Duodenal mucosa (tissue), 2 donors: ENCODE measurements at regions not wholly inside any gene's neighbourhood (a gene's known extent, or its start where the extent isn't known, plus 50 kb on each side); places are given as distances from the start of the nearest gene placed in this dataset.

Experiments used
- H3K27ac ChIP-seq: one replicate; pipeline ENCODE4 v1.7.0; 2013; ENCODE audit warnings: low read depth, low read length
- H3K27me3 ChIP-seq, 2 donors: one replicate each; pipeline ENCODE4 v1.7.0; 2013; ENCODE audit warnings: low read length in 2 of 2, control low read depth in 1 of 2; ENCODE audit not compliant: insufficient read depth in 2 of 2, control insufficient read depth in 1 of 2
- H3K36me3 ChIP-seq, 2 donors: one replicate each; pipeline ENCODE4 v1.7.0; 2013; ENCODE audit warnings: low read length in 2 of 2, control low read depth in 1 of 2; ENCODE audit not compliant: insufficient read depth in 2 of 2, control insufficient read depth in 1 of 2
- H3K4me1 ChIP-seq, 2 donors: one replicate each; pipeline ENCODE4 v1.7.0; 2013; ENCODE audit warnings: low read length in 2 of 2, control low read depth in 1 of 2; ENCODE audit not compliant: insufficient read depth in 2 of 2, control insufficient read depth in 1 of 2
- H3K4me3 ChIP-seq, 2 donors: one replicate each; pipeline ENCODE4 v1.7.0; 2013; ENCODE audit warnings: low read length in 2 of 2, low read depth in 1 of 2
- H3K9ac ChIP-seq, 2 donors: one replicate each; pipeline ENCODE4 v1.7.0; 2013; ENCODE audit warnings: low read length in 2 of 2, low read depth in 1 of 2
- H3K9me3 ChIP-seq, 2 donors: one replicate each; pipeline ENCODE4 v1.7.0; 2013; ENCODE audit warnings: low read length in 2 of 2, control low read depth in 1 of 2; ENCODE audit not compliant: control insufficient read depth in 1 of 2

DNA sequence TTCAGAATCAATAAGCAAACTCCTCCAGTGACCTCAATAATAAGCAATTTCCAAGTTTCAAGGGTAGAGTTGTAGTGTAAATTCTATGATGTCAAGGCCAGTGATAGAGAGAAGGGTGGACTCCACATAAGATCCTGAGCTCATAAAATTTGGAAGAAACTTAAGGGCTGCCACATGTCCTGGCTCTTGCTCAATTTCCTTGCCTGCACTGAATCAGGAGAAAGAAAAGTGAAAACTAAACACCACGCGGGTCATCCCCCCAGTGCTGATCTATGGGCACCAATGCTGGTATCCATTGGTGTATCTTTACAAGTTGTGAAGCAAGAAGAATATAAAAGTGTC is 392.0 kb upstream of the INTU start:
- no peaks in the 10 kb centered on the region for H3K36me3 ChIP-seq
- no peaks in the 10 kb centered on the region for H3K27me3 ChIP-seq
- no peak overlapping the region for H3K27ac ChIP-seq
- no peaks in the 10 kb centered on the region for H3K9me3 ChIP-seq
- no peak overlapping the region for H3K4me3 ChIP-seq
- no peak overlapping the region for H3K9ac ChIP-seq
- H3K4me1 ChIP-seq = no peaks in the 10 kb centered on the region

- Histone ChIP-seq H3K9me3 (no peaks in the 10 kb centered on the region), H3K4me1 (no peaks in the 10 kb centered on the region), H3K4me3 (no peak overlapping the region), H3K27me3 (no peaks in the 10 kb centered on the region), H3K27ac (no peak overlapping the region), H3K36me3 (no peaks in the 10 kb centered on the region), H3K9ac (no peak overlapping the region)
Measured at GRCh38 chr4:127244515-127244914, 388.2 kb upstream of the INTU start.

DNA sequence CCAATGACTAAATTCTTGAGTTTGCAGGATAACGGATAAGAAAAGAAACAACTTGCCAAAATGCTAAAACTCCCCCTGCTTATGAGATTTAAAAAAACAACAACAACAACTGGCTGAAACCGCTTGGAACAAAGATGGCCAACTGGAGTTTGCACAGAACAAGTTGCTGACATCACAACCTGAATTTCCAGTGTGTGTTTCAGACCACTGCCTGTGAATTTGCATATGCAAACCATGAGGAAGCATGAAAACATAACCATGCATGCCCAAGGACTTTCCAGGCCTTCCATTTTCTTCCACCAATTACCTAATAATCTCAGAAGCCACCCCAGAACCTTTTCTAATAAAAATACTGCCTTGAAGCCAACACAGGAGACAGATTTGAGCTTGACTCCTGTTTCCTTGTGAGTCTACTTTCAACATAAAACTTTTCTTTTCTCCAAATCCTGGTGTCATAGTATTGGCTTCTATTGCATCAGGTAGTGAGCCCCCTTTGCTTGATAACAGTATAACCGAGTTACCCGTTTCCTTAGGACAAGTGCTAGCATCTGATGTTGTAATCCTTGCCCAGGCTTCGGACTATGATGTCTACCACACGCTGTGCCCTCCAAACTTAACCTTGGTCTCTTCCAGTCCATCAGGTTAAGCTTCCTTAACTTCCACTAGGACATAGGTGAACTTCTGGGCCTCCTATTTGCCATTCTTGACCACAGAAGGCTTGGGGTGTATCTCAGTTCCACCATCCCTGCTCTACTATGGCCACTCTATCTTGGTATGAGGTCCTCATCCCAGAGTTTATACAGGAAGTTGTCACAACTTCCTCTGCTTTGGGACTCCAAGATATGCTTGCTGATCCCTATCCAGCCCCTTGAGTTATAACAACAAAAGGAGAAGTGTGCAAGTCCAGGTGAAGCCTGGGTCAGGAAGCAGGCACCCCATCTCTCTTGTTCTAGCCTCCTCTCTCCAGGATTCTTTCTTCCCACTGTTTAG is 385.5 kb upstream of the INTU start:
- no peak overlapping the region for H3K9ac ChIP-seq
- no peaks in the 10 kb centered on the region for H3K27me3 ChIP-seq
- no peak overlapping the region for H3K27ac ChIP-seq
- H3K36me3 ChIP-seq = no peaks in the 10 kb centered on the region
- H3K4me1 ChIP-seq = no peaks in the 10 kb centered on the region
- no peak overlapping the region for H3K4me3 ChIP-seq
- H3K9me3 ChIP-seq = no peaks in the 10 kb centered on the region

DNA sequence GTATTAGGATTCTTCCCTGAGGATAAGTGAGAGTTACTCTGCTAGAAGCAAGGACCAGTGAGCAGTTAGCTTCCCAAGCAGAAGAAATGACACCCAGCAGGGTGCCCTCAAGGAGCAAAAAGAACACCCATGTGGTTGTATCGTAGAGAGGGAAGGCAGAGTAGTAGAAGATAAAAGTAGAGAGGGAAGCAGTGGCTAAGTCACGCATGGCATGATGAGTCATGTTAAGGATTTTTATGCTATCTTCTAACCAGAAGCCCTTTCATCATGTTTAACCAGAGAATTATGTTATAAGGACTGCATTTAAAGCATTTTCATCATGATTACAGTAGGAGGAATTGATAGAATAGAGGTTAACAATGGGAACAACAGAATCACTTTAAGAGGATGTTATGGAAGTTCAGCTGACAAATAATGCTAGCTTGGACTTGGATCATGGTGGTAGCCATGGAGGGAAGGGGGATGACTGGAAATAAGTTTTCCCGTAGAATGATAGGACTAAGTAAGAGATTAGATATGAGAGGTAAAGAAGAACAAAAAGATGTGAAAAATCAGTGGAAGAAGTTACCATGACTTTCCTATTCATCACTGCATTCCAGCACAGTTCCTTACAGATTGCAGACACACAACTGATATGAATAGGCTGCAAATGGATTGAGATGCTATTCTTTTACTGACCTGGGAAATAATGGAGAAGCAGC is 383.5 kb upstream of the INTU start:
- no peaks in the 10 kb centered on the region for H3K27me3 ChIP-seq
- H3K4me3 ChIP-seq = no peak overlapping the region
- no peak overlapping the region for H3K9ac ChIP-seq
- no peak overlapping the region for H3K27ac ChIP-seq
- H3K36me3 ChIP-seq = no peaks in the 10 kb centered on the region
- H3K9me3 ChIP-seq = no peaks in the 10 kb centered on the region
- H3K4me1 ChIP-seq = no peaks in the 10 kb centered on the region

GRCh38 chr4:127249767-127250108 is 383.0 kb upstream of the INTU start:
- no peak overlapping the region for H3K9ac ChIP-seq
- H3K9me3 ChIP-seq = no peaks in the 10 kb centered on the region
- H3K27ac ChIP-seq = no peak overlapping the region
- H3K4me1 ChIP-seq = no peaks in the 10 kb centered on the region
- H3K27me3 ChIP-seq = no peaks in the 10 kb centered on the region
- H3K4me3 ChIP-seq = no peak overlapping the region
- no peaks in the 10 kb centered on the region for H3K36me3 ChIP-seq

- H3K36me3 ChIP-seq = no peaks in the 10 kb centered on the region
- no peak overlapping the region for H3K27ac ChIP-seq
- no peaks in the 10 kb centered on the region for H3K4me1 ChIP-seq
- H3K4me3 ChIP-seq = no peak overlapping the region
- H3K9ac ChIP-seq = no peak overlapping the region
- H3K9me3 ChIP-seq = no peaks in the 10 kb centered on the region
- H3K27me3 ChIP-seq = no peaks in the 10 kb centered on the region
Measured at GRCh38 chr4:127250577-127250976, 382.2 kb upstream of the INTU start.

DNA sequence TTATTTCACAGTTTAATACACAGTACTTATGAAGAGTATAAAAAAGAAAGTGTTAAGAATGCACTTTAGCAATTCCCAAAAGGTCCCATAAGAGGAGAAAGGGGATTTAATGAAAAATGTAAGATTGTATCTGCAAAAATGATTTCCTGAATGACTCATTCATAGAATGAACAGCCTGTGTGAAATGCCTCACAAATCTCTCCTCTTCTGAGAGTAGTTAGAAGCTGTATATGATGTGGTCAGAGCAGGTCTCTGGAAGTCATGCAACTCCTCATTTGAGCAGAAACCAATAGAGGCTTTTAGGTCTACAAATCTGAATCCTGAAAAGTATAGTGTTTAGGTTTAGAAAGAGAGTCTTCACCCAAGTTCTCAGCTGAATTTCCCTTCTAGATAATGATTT is 381.3 kb upstream of the INTU start:
- Histone ChIP-seq H3K9ac (no peak overlapping the region), H3K27me3 (no peaks in the 10 kb centered on the region), H3K4me3 (no peak overlapping the region), H3K36me3 (no peaks in the 10 kb centered on the region), H3K27ac (no peak overlapping the region), H3K4me1 (no peaks in the 10 kb centered on the region), H3K9me3 (no peaks in the 10 kb centered on the region)

GRCh38 chr4:127256500-127256899 is 376.3 kb upstream of the INTU start:
- H3K9ac ChIP-seq = no peak overlapping the region
- H3K4me1 ChIP-seq = no peaks in the 10 kb centered on the region
- no peak overlapping the region for H3K27ac ChIP-seq
- no peaks in the 10 kb centered on the region for H3K36me3 ChIP-seq
- no peak overlapping the region for H3K4me3 ChIP-seq
- no peaks in the 10 kb centered on the region for H3K27me3 ChIP-seq
- no peaks in the 10 kb centered on the region for H3K9me3 ChIP-seq

GRCh38 chr4:127261476-127261875 is 371.3 kb upstream of the INTU start:
- H3K9ac ChIP-seq = no peak overlapping the region
- H3K27ac ChIP-seq = no peak overlapping the region
- no peaks in the 10 kb centered on the region for H3K27me3 ChIP-seq
- no peaks in the 10 kb centered on the region for H3K36me3 ChIP-seq
- no peaks in the 10 kb centered on the region for H3K9me3 ChIP-seq
- H3K4me3 ChIP-seq = no peak overlapping the region
- H3K4me1 ChIP-seq = no peaks in the 10 kb centered on the region

GRCh38 chr4:127268367-127268766 is 364.4 kb upstream of the INTU start:
- Histone ChIP-seq H3K9me3 (peaks cover 6 to 10% of the 10 kb centered on the region in 2 donors), H3K27ac (no peak overlapping the region), H3K27me3 (no peaks in the 10 kb centered on the region), H3K4me3 (no peak overlapping the region), H3K9ac (no peak overlapping the region), H3K4me1 (no peaks in the 10 kb centered on the region), H3K36me3 (no peaks in the 10 kb centered on the region)
